ENCODE measurements at regions not wholly inside any gene's neighbourhood (a gene's known extent, or its start where the extent isn't known, plus 50 kb on each side); places are given as distances from the start of the nearest gene placed in this dataset.

DNA sequence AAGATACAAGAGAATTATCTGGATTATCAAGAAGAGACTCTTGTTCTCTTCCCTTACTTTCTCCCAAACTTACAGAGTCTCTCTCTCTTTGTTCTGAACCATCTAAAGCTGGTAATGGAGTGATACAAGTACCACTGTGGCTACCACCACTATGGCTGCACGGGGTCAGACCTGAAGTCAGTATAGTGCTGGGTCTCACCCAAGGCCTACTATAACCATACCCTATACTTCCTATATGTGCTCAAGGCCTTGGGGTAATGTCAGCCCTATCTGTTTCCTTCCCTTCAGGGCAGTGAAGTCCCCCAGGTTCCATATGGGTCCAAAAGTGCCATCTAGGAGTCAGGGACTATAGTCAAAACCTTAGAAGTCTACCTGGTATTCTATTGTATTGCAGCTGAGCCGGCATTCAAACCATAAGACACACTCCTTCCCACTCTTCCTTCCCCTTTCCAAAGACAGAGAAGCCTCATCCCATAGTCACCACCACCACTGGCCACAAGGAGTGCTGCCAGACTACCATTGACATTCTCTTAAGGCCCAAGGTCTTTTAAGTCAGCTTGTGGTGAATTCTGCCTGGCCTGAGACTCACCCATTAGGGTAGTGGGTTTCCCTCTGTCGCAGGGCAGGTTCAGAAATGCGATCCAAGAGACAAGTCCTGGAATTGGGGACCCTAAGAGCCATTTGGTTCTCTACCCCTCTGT is 615.0 kb upstream of the NECTIN3 start:
- TF ChIP-seq EZH2 (IDR thresholded peaks at IDR 0.05) = no peak
- no peak for TF ChIP-seq POLR2AphosphoS5 (IDR thresholded peaks at IDR 0.05; ENCODE audit: borderline replicate concordance, low read depth, low read length)

All from SK-N-MC (cell line).